Skeletal muscle satellite cell (primary cell): ENCODE measurements at regions not wholly inside any gene's neighbourhood (a gene's known extent, or its start where the extent isn't known, plus 50 kb on each side); places are given as distances from the start of the nearest gene placed in this dataset.

ENCODE experiments used
- H3K27me3 ChIP-seq: 2 replicates; pipeline ENCODE4 v1.7.0; 2013; ENCODE audit warnings: low read length; ENCODE audit not compliant: control insufficient read depth, insufficient read depth
- H3K36me3 ChIP-seq: 2 replicates; pipeline ENCODE4 v1.7.0; 2013; ENCODE audit warnings: mild to moderate bottlenecking, control low read depth, low read length; ENCODE audit not compliant: insufficient read depth
- H3K4me1 ChIP-seq: 2 replicates; pipeline ENCODE4 v1.7.0; 2013; ENCODE audit warnings: low read length; ENCODE audit not compliant: control insufficient read depth, insufficient read depth
- H3K4me2 ChIP-seq: 2 replicates; pipeline ENCODE4 v1.7.0; 2013; ENCODE audit warnings: mild to moderate bottlenecking, low read length
- H3K4me3 ChIP-seq: 2 replicates; pipeline ENCODE4 v1.7.0; 2013; ENCODE audit warnings: low read length
- H3K9ac ChIP-seq: 2 replicates; pipeline ENCODE4 v1.7.0; 2013; ENCODE audit warnings: mild to moderate bottlenecking, low read depth, low read length, moderate library complexity
- H3K9me3 ChIP-seq: replicated peaks from 2 replicates; pipeline ENCODE4 v1.7.0; 2013; ENCODE audit warnings: mild to moderate bottlenecking, control low read depth, low read length

DNA sequence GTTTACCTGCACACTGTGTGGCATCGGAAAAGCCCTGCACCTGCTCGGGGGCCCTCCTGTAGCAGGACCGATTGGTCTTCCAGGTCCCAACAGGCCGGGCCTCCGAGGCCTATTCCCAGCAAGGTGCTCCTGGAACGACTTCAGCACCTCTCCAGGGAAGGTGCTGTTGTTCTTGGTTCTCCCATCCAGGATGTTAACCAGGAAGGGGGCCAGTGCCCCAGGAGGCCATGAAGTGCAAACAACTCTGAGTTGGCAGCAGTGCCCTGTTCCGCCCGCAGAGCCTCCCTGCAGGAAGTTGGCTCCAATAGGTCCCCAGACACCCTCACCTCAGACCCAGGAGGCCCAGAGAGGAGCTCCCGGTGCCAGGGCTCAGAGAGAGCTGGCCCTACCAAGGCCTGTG lies 64.0 kb upstream of the DUSP5 start:
- Histone ChIP-seq H3K4me2 (no peak overlapping the region), H3K36me3 (no peaks in the 10 kb centered on the region), H3K9me3 (no peaks in the 10 kb centered on the region), H3K9ac (no peak overlapping the region), H3K4me1 (peaks cover 33% of the 10 kb centered on the region), H3K27me3 (no peaks in the 10 kb centered on the region), H3K4me3 (no peak overlapping the region)

DNA sequence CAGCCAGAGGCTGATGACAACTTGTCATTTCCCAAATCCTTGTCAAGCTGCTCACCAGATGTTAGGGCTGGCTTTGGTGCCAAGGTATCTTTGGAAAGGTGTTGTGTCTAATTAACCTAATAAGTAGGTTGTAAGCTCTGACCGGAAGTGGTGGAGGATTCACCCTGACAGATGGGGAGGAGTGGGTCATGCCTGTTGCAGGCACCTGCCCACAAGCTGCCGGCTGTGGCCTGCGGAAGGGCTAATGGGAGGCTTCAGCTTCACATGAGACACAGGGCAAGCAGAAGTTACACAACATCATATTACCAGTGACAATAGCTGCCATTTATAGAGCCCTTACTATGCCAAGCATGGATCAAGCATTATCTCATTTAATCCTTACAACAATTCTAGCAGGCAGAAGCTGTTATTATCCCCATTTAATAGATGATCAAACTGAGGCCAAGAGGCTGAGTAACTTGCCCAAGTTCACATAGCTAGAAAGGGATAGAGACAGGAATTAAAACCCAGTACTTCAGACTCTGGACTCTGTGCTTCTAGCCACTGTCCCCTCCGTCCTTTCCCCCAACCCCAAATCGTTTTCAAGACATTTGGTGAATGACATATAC lies 63.1 kb upstream of the DUSP5 start:
- Histone ChIP-seq H3K4me2 (no peak overlapping the region), H3K36me3 (no peaks in the 10 kb centered on the region), H3K9ac (no peak overlapping the region), H3K4me3 (no peak overlapping the region), H3K27me3 (no peaks in the 10 kb centered on the region), H3K4me1 (peaks cover 24% of the 10 kb centered on the region), H3K9me3 (no peaks in the 10 kb centered on the region)

DNA sequence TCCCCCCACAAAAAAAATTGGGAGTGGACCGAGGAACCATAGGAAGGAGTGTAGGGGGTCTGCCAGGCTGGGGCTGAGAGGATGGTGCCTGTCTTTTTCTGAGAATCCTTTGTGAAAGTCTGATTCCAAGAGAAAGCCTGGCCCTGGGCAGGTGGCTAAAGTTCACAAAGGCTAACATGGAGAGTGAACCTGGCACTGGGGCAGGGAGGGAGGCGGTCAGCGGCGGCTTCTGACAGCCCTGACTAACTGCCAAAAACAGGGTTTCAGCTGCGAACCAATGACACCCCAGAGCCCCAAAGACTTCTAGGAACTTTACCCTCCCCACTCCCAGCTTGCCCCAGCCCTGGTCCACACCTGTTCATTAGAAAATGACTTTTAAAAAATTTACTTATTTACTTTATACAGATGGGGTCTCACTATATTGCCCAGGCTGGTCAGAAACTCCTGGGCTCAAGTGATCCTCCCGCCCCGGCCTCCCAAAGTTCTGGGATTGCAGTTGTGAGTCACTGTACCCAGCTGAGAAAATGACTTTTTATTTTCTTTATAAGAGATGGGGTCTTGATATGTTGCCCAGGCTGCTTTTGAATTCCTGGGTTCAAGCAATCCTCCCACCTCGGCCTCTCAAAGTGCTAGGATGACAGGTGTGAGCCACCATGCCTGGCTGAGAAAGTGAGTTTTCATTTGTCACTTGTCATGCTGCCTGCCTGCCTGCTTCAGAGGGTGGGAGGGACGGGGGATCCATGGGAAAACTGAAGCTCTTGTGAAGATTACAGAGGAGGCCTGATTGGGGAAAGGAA lies 61.0 kb upstream of the DUSP5 start:
- no peaks in the 10 kb centered on the region for H3K9me3 ChIP-seq
- no peak overlapping the region for H3K9ac ChIP-seq
- peaks cover 8% of the 10 kb centered on the region for H3K4me1 ChIP-seq
- H3K4me3 ChIP-seq, result no peak overlapping the region
- no peak overlapping the region for H3K4me2 ChIP-seq
- no peaks in the 10 kb centered on the region for H3K36me3 ChIP-seq
- H3K27me3 ChIP-seq, result no peaks in the 10 kb centered on the region

DNA sequence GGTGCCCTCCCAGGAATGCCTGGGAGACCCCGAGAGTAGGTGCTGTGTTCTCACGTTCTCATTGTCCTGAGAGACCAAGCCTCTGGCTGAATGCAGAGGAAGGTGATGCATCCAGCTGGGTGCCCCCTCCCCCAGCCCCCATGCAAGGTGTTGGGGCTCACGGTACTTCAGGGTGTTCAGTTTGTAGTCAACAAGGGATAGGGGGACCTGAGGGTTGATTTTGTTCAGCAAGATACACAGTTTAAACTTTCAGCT lies 60.4 kb upstream of the DUSP5 start:
- H3K36me3 ChIP-seq, result no peaks in the 10 kb centered on the region
- no peak overlapping the region for H3K9ac ChIP-seq
- H3K4me3 ChIP-seq, result no peak overlapping the region
- peaks cover 6% of the 10 kb centered on the region for H3K4me1 ChIP-seq
- H3K4me2 ChIP-seq, result no peak overlapping the region
- H3K9me3 ChIP-seq, result no peaks in the 10 kb centered on the region
- no peaks in the 10 kb centered on the region for H3K27me3 ChIP-seq

DNA sequence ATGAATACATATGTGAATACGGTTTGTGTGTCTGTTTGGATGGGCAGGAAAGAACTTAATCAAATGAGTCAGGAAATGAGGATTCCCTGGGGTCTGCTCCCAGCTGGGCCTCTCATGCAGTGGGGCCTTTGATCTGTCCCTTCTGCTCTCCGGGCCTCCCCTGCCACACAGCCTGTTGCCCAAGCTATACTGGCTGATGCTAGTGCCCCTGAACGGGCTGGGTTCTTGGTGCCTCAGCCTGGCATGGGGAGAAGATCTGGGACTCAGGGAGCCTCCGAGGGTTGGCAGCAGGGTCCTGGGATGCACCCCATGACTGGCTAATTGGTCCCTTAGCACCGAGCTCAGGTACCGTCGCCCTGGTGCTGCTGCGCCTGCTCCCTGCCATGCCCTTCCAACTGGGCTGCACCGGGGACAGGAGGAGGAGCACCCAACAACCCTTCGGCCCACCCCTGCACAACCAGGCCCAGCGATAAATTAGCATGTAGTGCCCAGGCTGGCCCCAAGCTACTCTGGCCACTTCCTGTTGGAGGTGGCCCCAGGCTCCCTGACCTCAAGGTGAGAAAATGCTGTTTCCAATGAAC lies 59.9 kb upstream of the DUSP5 start:
- Histone ChIP-seq H3K9me3 (no peaks in the 10 kb centered on the region), H3K36me3 (no peaks in the 10 kb centered on the region), H3K4me1 (peaks cover 4% of the 10 kb centered on the region), H3K27me3 (no peaks in the 10 kb centered on the region), H3K4me2 (no peak overlapping the region), H3K9ac (no peak overlapping the region), H3K4me3 (no peak overlapping the region)

DNA sequence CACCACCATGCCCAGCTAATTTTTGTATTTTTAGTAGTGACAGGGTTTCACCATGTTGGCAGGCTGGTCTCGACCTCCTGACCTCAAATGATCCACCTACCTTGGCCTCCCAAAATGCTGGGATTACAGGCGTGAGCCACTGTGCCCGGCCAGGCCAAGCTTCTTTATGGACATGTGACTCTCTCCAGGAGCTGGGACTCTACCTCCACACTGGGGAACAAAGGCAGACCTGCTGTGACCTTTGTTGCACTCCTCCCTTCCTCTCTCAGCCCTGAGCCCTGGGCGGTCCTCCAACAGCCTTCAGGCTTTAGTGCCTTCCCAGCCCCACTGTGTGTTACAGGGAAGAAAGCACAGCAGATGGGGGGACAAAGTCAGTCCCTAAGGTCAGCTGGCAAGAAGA lies 55.0 kb upstream of the DUSP5 start:
- Histone ChIP-seq H3K4me2 (no peak overlapping the region), H3K9me3 (no peaks in the 10 kb centered on the region), H3K4me1 (peaks cover 25% of the 10 kb centered on the region), H3K4me3 (no peak overlapping the region), H3K36me3 (no peaks in the 10 kb centered on the region), H3K9ac (no peak overlapping the region), H3K27me3 (no peaks in the 10 kb centered on the region)

DNA sequence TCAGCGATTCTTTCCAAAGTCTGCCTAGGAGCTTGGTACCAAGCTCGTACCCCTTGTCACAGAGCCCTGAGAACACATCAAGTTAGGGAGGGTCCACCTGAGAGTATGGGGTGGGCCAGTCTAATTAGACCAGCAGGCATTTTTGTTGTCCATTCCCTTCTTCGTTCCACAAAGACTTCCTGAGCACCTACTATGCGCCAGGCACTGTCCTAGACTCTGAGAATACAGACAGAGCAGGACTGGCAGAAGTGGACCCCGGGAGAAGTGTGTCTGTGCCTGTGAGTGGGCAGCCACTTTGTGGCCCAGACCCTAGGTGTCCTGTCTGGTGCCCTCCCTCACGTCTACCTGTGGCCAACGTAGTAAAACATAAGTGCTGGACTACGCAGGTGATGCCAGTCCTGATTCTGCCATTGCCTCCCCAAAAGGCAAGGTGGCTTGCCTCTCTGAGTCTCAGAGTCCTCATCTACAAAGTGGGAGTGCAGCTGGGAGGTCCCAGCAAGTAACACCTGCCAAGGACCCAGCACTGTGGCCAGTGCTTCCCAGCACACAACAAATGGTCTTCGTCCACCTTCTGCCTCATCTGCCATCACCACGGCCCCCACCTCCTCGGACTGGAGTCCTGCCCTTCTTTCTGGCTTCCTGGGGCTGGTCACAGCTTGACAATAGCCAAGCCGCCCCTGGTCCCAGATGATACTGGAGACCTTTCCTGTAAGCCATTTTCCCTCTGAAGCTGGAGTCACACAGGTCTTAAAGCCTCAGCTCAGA lies 54.3 kb upstream of the DUSP5 start:
- no peak overlapping the region for H3K4me2 ChIP-seq
- H3K9me3 ChIP-seq, result no peaks in the 10 kb centered on the region
- no peaks in the 10 kb centered on the region for H3K36me3 ChIP-seq
- H3K27me3 ChIP-seq, result no peaks in the 10 kb centered on the region
- peaks cover 29% of the 10 kb centered on the region for H3K4me1 ChIP-seq
- no peak overlapping the region for H3K9ac ChIP-seq
- H3K4me3 ChIP-seq, result no peak overlapping the region

DNA sequence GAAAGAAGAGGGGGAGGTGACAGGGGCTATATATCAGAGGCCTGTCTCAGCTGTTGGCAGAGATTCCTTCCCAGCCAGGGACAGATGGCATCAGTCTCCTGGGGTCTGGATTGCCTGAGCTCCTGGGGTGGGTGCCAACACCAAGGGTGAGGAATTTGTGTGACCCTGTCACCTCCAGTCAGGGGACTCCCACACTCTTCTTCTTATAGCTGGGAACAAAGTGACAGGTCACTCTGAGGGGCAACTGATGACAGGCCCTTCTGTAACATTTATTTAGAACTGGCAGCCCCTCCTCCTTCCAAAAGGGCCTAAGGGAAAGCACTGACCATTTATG lies 53.7 kb upstream of the DUSP5 start:
- no peaks in the 10 kb centered on the region for H3K27me3 ChIP-seq
- no peaks in the 10 kb centered on the region for H3K9me3 ChIP-seq
- H3K4me2 ChIP-seq, result no peak overlapping the region
- peaks cover 29% of the 10 kb centered on the region for H3K4me1 ChIP-seq
- H3K9ac ChIP-seq, result no peak overlapping the region
- no peaks in the 10 kb centered on the region for H3K36me3 ChIP-seq
- H3K4me3 ChIP-seq, result no peak overlapping the region

DNA sequence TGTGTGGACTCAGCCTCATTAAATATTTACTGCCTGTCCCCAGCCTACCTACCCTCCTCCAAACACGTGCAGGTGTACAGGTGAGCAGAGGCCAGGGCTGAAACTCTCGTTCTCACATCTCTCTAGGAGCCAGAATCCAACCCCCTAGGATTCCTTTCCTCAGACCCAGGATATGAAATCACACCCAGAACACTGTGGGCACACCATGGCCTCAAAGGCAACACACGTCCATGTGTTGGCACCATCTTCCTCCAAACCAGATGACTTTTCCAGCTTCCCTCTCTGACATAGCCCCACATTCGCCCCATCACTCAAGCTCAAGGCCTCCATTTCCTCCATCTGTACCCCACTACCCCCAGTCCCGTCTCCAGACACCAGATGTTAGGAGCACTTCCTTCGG lies 51.8 kb upstream of the DUSP5 start:
- Histone ChIP-seq H3K9ac (no peak overlapping the region), H3K4me2 (no peak overlapping the region), H3K4me3 (no peak overlapping the region), H3K9me3 (no peaks in the 10 kb centered on the region), H3K27me3 (no peaks in the 10 kb centered on the region), H3K36me3 (no peaks in the 10 kb centered on the region), H3K4me1 (peaks cover 29% of the 10 kb centered on the region)

DNA sequence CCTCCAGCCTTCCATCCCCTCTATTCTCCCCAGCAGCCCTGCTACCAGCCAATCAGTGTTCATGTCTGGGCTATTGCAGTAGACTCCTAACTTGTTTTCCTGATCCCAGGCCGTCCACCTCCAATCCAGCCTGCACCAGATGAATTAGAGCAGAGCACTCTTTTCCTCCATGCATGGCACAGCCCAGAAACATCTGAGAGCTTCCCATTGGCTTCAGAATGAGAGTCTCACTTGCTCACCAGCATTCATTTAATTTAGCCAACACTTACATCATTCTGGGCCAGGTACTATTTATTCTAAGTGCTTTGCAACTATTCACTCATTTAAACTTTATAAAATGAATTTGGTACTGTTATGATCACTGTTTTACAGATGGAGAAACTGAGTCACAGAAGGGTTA lies 51.4 kb upstream of the DUSP5 start:
- H3K36me3 ChIP-seq, result no peaks in the 10 kb centered on the region
- H3K9me3 ChIP-seq, result no peaks in the 10 kb centered on the region
- no peak overlapping the region for H3K9ac ChIP-seq
- peaks cover 29% of the 10 kb centered on the region for H3K4me1 ChIP-seq
- H3K4me3 ChIP-seq, result no peak overlapping the region
- H3K4me2 ChIP-seq, result no peak overlapping the region
- no peaks in the 10 kb centered on the region for H3K27me3 ChIP-seq

DNA sequence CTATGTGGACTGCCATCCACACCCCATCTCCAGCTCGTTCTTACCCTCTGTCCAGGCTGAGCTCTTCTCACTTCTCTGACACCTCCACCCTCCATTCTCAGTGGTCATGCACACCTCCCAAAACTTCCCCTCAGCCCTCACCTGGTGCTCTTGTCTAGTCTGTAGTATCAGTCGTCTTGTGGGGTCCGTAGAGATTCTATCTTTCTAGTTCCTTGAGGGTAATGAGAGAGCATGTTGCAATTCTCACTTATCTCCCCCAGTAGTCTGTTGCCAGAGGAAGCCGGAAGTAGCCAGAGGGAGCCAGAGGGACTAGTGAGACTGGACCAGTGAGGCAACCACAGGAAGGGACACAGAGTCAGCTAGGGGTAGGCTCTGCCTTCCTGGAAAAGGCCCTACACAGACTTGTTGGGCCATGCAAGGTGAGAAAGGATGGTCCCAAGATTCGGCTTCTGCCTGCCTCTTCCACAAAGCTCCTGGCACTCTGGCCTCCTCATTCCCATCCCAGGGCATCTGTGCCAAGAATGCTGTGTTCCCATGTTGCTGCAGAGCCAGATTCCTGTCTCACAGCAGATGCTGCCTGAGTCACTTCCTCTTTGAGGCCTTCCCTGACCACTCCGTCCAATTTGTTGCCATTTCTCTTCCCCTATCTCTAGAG lies 50.6 kb upstream of the DUSP5 start:
- H3K9ac ChIP-seq, result peak overlapping the region; percentile 60
- H3K4me3 ChIP-seq, result peak overlapping the region; percentile 25
- H3K9me3 ChIP-seq, result no peaks in the 10 kb centered on the region
- H3K27me3 ChIP-seq, result no peaks in the 10 kb centered on the region
- H3K4me2 ChIP-seq, result peak overlapping the region; percentile 48
- no peaks in the 10 kb centered on the region for H3K36me3 ChIP-seq
- H3K4me1 ChIP-seq, result peaks cover 25% of the 10 kb centered on the region
